ENCODE measurements at regions not wholly inside any gene's neighbourhood (a gene's known extent, or its start where the extent isn't known, plus 50 kb on each side); places are given as distances from the start of the nearest gene placed in this dataset.

GRCh38 chr12:85661461-85662206, 174.6 kb downstream of the RASSF9 start:
- Histone ChIP-seq H2BK120ac (replicated peaks; ENCODE audit: low read depth, low read length) (no peak overlapping the region), H4K5ac (ENCODE audit: insufficient read length, low read depth, low read length) (no peak overlapping the region), H2AFZ (ENCODE audit: low read length) (no peak overlapping the region), H2BK20ac (ENCODE audit: low read length) (no peak overlapping the region), H3K56ac (replicated peaks; ENCODE audit: insufficient read length, low read depth, low read length) (no peak overlapping the region), H3K4ac (replicated peaks; ENCODE audit: insufficient read length, low read depth, low read length) (no peak overlapping the region), H3K79me1 (ENCODE audit: low read depth, low read length) (no peaks in the 10 kb centered on the region), H2AK5ac (ENCODE audit: low read depth, low read length) (no peak overlapping the region), H3K27ac (ENCODE audit: low read depth, low read length) (no peak overlapping the region), H3K4me2 (ENCODE audit: insufficient read depth in 1 of 2, low read depth in 2 of 2, low read length in 2 of 2) (no peak overlapping the region), H3K9ac (replicated peaks in 1 of 4; ENCODE audit: extremely low read depth in 1 of 4, low read depth in 3 of 4, low read length in 3 of 4) (no peak overlapping the region), H3K9me3 (ENCODE audit: insufficient read depth in 2 of 2, low read depth in 1 of 2, low read length in 1 of 2) (peaks cover 2 to 6% of the 10 kb centered on the region in 2 experiments; a peak in 3 of 4 replicates), H4K91ac (replicated peaks; ENCODE audit: insufficient read length, low read length) (no peak overlapping the region), H3K18ac (ENCODE audit: extremely low read depth, low read length) (no peak overlapping the region), H3K4me3 (ENCODE audit: extremely low read depth in 1 of 4, insufficient read depth in 2 of 4, low read depth in 3 of 4, low read length in 4 of 4) (no peak overlapping the region), H3K36me3 (ENCODE audit: control insufficient read depth in 2 of 4, insufficient read depth in 4 of 4, low read length in 3 of 4) (no peaks in the 10 kb centered on the region), H4K8ac (ENCODE audit: extremely low read depth, insufficient read depth, low read length) (no peak overlapping the region), H2BK5ac (ENCODE audit: low read depth, low read length) (no peak overlapping the region), H3K79me2 (ENCODE audit: control insufficient read depth in 1 of 2, insufficient read depth in 2 of 2, low read length in 2 of 2) (no peaks in the 10 kb centered on the region), H3K14ac (ENCODE audit: insufficient read length) (no peak overlapping the region), H2BK15ac (ENCODE audit: low read length) (no peak overlapping the region), H3K23ac (ENCODE audit: insufficient read length) (no peak overlapping the region), H2BK12ac (ENCODE audit: low read depth, low read length) (no peak overlapping the region), H3K4me1 (replicated peaks in 1 of 4; ENCODE audit: control insufficient read depth in 3 of 4, insufficient read depth in 4 of 4, low read length in 3 of 4) (no peaks in the 10 kb centered on the region), H3K23me2 (ENCODE audit: low read depth, low read length) (peaks cover 3% of the 10 kb centered on the region; the same call in 1 of the 2 replicates), H3K27me3 (replicated peaks in 1 of 4; ENCODE audit: control insufficient read depth in 3 of 4, extremely low read depth in 1 of 4, insufficient read depth in 3 of 4, low read length in 3 of 4) (no peaks in the 10 kb centered on the region), H4K20me1 (replicated peaks in 1 of 2; ENCODE audit: control insufficient read depth in 1 of 2, insufficient read depth in 2 of 2, low read length in 2 of 2) (no peaks in the 10 kb centered on the region)
- POLR2A ChIA-PET (ENCODE audit: partially characterized antibody) = no interaction called here
- CTCF ChIA-PET (ENCODE audit: partially characterized antibody) = interaction anchor here (0.6 to 1.4 kb wide), 4 partner anchors 12 to 102 kb away, joined by 3 to 4 read pairs (median 4); no protein-coding TSS in a partner anchor
- FAIRE-seq (no peak), DNase-seq (ENCODE audit: low read depth in 1 of 2, low spot score in 2 of 2) (no peak)
- WGBS, 2 experiments (ENCODE audit: extremely low coverage in 1 of 2, insufficient coverage in 1 of 2, insufficient read length in 1 of 2, insufficient replicate concordance in 2 of 2, low coverage in 1 of 2, low lambda C conversion rate in 2 of 2, missing lambda C conversion rate in 1 of 2) = 93% methylated on average over 4 of the region's 4 CpGs; no CpG with 5 or more reads in 1 of the 2 experiments
- TF ChIP-seq MAFK (IDR thresholded peaks at IDR 0.05; ENCODE audit: low read depth, low read length) = no peak
- no peak for TF ChIP-seq EP300 (IDR thresholded peaks at IDR 0.05; ENCODE audit: borderline replicate concordance in 1 of 2, low read depth in 2 of 2, low read length in 2 of 2)
- no peak for TF ChIP-seq SIRT6 (IDR thresholded peaks at IDR 0.05; ENCODE audit: low read length)
- TF ChIP-seq SP2 (IDR thresholded peaks at IDR 0.05; ENCODE audit: low read length) = no peak
- TF ChIP-seq FOSL1 (IDR thresholded peaks at IDR 0.05; ENCODE audit: insufficient read depth, low read depth, low read length) = no peak
- TF ChIP-seq KDM4A (IDR thresholded peaks at IDR 0.05; ENCODE audit: low read depth, low read length, severe bottlenecking) = no peak
- TF ChIP-seq KDM5A (IDR thresholded peaks at IDR 0.05; ENCODE audit: low read length) = no peak
- TF ChIP-seq SIN3A (conservative IDR thresholded peaks at IDR 0.05 in 1 of 2, IDR thresholded peaks at IDR 0.05 in 1 of 2; ENCODE audit: low read depth in 1 of 2, low read length in 2 of 2) = no peak
- no peak for TF ChIP-seq RFX5 (IDR thresholded peaks at IDR 0.05; ENCODE audit: borderline replicate concordance, low read depth, low read length)
